Activated T-cell treated with anti-CD3 and anti-CD28 coated beads for 4 hours (primary cell): ENCODE measurements at regions not wholly inside any gene's neighbourhood (a gene's known extent, or its start where the extent isn't known, plus 50 kb on each side); places are given as distances from the start of the nearest gene placed in this dataset.
"Not testable (repeated sequence)": the region's sequence is repeated elsewhere in the genome, so short reads cannot be mapped to it uniquely, and the experiment has no call there.

ENCODE experiments used
- DNase-seq: peaks from one replicate; pipeline ENCODE4 v3.0.0-alpha.2; 2020

DNA sequence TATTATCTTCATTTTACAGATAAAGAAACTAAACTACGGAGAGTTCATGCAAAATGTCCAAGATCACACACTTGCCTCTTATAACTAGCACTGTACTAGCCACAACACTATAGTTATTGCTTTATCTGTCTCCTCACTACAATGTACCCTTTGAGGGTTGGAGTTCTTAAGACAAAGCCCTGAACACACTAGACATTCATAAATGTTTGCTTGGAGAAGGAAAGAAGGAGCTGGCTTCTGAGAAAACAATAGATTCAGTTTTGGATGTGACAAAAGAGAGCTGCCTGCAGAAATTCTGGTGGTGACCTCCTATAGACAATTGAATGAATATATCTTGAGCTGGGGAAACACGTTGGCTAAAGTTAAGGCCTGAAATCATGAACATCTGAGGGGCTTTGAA is 169.9 kb upstream of the ARHGEF26 start:
- DNase-seq: no peak

DNA sequence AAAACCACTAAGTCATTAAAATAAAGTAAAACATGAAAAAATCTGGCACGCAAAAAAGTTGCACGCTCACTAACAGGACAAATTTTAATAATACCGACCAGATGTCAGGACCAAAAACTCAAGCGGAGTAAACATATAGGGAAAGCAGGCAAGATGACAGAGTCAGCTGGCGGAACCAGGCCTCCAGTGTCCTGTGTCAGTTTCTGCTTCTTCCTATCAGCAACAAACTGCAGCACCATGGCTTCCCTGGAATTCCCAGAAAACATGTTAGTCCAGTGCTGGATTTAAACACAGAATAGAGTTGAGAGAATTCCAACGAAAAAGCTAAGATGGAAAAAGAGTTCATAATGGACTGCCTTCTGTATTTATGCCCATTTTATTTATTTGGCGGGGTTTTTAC is 169.1 kb upstream of the ARHGEF26 start:
- DNase-seq: no peak

DNA sequence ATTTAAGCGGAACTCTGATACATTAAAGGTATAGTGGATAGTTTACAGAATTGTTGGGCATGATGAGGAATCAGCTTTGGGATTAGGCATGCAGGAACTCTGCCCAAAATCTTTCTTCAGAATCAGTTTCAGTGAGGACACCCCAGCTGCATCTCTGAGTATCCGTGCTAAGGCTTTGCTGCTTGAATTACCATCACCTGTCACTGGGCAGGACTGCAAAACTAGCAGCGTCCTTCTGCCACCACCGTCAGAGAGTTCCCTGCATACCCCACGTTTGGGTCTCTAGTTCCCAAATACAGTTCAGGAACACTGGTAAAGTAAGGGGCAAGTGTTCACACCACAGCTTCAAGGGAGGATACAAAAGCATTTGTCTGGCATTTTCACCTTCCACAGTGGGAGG is 164.6 kb upstream of the ARHGEF26 start:
- DNase-seq: no peak

DNA sequence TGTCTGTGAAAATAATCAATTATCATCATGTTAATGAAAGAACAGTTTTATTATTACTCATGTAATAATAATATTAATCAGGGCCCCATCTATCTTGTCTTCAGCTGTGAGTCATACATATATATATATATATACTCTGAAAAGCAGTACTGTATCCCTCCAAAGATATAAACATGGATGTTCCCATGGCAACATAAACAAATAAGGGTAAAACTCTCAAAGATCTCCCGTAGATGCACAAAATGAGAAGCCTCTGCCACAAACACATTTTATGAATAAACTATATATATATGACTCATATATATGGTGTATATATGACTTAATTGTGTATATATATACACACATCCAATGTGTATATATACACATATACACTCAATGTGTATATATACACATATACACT is 163.8 kb upstream of the ARHGEF26 start:
- no peak for DNase-seq

DNA sequence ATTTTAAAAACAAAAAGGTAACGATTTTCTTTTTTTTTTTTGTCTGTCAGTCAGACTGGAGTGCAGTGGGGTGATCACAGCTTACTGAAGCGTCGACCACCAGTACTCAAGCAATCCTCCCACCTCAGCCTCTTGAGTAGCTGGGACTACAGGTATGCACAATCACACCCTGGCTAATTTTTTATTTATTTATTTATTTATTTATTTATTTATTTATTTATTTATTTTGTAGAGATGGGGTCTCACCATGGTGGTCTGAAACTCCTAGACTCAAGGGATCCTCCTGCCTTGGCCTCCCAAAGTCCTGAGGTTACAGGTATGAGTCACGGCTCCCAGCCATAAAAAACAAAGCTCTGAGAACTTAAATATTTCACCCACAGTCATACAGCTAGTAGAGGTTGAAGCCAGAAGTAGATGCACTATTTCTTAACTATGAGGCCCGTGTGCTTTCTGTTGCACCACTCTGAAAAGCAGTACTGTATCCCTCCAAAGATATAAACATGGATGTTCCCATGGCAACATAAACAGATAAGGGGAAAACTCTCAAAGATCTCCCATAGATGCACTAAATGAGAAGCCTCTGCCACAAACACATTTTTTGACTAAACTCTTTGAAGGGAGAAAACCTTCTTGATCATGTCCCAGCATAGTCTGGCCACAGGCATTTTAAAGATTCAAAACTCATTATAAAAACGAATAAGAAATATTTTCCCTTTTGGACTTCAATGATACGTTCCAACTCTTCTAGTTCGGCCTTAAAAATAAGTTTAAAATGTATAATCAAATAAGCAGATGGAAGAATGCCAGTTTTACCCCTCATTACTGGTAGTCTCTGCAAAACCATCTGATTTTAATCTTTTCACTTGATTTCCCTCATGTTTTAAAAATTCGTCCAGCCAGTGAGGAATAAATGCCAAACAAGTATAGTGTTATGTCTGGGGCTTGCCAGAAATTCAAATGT is 162.3 kb upstream of the ARHGEF26 start:
- DNase-seq: no peak

DNA sequence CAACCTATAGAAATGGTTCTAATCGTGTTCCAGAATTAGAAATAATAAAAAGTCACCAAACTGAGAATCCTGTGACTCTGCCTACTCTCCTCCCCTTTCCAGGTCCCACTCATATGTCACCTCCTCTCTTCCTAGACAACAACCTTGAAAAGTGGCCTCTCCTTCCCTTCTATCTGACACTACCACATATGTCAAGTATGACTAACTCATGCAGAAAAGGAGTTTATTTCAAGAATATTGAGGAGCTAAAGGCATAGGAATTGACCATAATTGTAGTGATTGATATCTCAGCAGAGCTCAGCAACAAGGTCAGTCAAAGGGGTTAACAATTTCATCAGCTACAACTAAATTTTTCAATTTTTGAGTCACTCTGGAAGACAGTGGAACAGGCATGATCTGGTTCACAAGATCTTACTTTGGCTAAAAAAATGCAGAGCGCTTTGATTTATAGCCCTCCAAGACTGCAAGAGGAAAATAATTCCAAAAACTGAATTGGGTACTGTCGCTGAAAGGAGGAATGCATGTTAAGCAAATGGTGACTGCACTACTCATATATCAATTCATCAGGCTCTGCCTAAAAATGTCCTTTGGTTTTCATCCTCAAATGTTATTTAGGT is 160.6 kb upstream of the ARHGEF26 start:
- DNase-seq: no peak

DNA sequence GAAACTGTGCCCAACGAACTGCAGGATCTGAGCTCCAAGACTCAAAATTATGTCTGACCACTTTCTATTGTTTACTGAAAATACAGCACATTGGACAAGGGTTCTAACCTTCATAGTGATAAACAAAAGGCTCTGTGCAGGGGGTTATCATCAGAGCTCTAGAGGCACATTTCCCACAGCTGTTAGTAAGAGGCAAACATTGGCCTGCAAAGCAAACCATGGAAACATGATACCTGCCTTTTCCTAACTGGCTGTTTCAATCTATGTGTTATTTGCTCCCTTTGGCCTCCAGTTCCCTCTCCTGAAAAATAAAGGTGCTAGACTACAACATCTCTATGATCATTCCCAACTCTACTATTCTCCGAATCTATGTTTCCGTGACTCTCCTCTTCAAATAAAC is 159.7 kb upstream of the ARHGEF26 start:
- DNase-seq: no peak

DNA sequence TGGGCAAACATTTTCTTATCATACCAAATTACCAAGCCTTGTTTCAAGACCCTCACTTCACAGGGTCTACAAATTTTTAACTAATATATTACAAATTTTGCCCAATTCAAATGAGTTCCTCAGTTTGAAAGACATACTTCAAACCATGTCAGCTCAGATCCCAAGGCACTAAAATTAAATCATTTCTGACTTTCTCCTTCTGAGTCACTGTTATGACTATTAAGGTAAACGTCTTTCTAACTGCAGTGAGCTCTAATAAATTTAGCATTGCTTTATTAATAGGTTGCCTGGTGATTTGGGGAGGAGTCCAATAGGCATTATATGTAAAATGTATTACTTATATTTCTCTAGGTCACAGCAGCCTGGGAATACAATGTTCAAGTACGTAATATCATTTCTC is 158.2 kb upstream of the ARHGEF26 start:
- DNase-seq: no peak

DNA sequence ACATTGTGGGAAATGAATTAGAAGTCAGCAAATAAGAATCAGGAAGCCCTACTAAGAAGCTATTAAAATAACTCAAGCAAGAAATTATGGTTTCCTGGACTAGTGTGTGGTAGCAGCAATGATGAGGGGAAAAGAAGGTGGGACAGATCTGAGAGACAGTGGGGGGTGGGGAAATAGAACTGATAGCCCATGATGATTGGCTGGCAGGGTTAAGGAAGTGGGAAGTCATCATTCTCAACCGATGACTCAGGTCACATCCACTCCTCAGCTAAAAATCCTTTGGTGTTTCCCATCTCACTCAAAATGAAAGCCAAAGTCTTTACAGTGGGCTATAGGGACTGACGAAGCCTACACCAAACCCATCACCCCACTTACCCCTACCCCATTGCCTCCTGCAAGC is 153.9 kb upstream of the ARHGEF26 start:
- no peak for DNase-seq

DNA sequence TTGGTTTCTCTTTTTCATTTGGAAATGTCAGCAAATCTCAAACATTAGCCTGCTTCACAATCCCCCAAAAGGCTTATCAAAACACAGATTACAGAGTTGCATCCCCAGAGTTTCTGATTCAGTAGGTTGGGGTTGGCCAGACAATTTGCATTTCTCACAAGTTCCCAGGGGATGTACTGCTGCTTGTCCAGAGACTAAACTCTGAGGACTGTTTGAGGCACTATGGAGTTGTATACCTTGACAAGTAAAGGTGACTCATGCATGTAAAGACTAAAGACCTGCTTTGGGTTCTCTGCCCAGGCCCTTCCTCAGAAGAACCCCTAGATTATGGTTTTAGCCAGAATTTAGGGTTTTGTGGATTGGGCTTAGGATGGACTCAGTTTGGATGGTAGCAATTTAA is 151.1 kb upstream of the ARHGEF26 start:
- no peak for DNase-seq

DNA sequence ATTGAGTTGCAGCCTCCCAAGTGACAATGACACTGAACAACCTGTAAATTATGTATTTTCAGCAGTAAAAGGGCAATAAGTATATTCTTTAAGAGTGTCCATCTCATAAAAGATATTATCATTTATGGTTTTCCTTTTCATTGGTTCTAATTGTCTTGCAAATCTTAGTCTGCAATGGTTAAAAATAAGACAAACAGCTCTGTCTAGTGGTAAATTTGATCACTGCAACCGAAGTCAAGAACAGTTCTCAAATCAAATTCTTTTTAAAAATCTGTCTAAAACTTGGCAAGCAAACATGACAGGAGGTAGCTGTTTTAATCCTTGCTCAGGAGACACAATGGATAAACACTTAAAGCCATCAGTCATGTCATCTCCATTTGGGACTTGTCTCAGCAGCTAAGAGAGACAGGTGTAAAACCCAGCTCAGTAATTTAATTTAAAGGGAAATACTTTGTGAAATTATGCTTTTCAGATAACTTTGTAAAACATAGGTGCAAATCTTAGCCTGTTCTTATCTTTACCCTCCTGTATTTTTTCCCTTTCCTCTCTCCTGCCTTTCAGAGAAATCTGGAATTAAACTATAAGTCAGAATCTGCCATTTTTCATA is 150.3 kb upstream of the ARHGEF26 start:
- DNase-seq: no peak

DNA sequence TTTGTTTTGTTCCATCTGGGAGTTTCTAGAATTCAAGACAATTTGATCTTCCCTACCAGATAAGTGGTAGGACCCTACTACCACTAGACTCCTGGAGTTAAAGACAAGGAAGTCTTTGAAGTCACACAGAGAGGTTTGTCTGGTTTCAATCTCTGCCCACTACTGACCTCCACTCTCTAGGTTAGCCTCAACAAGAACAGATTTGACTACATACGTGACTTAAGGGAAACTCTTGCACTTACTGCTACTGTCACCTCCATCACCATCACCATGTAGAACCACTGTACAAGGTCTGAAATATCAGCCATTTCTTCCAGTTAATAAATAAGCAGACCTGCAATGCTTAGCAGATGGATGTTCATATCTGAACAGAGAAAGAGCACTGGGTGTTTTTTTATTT is 148.3 kb upstream of the ARHGEF26 start:
- DNase-seq: no peak

DNA sequence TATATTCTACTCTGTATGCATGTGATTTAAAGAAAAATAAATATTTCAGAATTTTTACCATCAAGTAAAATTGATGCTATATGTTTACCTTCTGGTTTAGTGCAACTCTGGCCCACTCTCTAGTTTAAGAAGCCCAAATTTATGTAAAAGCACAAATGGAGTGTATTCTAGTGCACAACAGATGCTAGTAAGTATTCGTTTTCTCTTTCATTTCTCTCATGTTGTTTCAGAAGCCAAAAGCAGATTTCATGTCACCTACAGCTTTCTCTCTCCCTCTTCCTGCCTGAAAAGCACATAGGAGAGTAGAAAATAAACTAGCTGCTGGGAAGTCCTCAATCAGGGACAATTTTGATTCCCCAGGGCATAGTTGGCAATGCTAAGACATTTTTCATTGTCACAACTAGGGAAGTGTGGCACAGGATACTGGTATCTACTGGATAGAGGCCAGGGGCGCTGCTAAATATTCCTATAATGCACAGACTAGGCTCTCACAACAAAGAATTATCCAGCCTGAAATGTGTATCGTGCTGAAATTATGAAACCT is 147.4 kb upstream of the ARHGEF26 start:
- DNase-seq: no peak

DNA sequence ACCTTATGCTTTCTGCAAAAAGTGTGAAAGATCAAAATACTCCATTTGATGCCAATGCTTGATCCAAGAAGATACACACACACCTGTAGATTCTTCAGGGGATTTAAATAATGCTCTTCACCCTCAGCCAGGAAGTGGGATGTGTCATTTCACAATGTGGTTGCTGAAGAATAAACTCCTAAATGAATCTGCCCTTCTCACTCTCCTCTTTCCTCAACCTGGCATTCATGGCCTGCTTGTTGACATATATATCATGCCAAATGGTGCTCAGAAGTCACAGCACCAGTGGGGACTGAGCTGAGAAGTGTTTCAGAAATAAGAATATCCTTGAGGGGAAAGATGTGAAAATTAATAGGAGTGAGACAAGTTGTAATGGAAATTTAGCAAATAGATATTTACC is 146.6 kb upstream of the ARHGEF26 start:
- no peak for DNase-seq

DNA sequence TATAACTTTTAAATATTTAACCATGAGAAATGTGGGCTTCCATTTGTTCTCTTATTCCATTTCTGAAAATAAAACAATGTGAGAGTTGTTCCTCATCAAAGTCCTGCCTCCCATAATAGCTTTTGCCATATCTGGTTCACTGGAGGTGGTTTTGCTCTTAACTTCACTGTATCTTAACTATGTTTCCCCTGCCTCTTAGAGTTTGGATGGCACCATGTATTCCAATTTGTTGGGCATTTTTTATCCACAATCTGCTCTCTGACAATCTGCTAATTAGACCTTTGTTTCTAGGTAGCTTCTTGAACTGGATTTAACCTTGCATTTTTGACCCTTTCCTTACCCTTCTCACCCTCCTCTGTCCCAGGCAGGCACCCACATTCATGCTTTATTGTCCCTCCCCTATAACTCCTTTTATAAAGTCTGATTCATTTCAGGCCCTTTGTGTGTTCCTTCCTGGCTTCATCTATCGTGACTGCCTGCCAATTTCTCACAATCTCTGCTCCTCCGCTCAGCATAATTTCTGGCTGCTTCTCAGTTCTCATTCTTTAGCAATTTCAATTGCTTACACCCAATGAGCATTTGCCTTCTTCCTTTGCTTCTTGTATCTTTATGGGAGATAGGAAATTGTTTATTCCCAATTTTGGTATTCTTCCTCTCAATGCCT is 144.2 kb upstream of the ARHGEF26 start:
- DNase-seq: no peak

DNA sequence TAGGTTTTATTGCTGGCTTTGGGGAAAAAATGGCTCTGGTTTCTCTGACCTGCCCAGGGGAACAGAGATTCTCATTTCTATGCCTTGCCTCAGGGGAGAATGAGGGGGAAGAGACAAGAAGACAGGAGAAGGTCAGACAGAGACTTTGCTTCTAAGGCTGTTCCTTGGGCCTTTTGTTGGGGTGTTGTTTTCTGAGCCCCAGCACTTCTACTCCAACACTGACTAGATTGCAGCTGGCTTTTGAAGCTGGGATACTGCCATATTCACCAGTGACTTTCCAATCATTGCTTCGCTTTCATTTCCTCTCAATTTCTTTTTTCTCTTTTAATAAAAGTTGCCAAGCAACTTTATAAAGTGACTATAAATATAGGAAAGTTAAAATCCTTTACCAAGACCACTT is 143.2 kb upstream of the ARHGEF26 start:
- DNase-seq: no peak

DNA sequence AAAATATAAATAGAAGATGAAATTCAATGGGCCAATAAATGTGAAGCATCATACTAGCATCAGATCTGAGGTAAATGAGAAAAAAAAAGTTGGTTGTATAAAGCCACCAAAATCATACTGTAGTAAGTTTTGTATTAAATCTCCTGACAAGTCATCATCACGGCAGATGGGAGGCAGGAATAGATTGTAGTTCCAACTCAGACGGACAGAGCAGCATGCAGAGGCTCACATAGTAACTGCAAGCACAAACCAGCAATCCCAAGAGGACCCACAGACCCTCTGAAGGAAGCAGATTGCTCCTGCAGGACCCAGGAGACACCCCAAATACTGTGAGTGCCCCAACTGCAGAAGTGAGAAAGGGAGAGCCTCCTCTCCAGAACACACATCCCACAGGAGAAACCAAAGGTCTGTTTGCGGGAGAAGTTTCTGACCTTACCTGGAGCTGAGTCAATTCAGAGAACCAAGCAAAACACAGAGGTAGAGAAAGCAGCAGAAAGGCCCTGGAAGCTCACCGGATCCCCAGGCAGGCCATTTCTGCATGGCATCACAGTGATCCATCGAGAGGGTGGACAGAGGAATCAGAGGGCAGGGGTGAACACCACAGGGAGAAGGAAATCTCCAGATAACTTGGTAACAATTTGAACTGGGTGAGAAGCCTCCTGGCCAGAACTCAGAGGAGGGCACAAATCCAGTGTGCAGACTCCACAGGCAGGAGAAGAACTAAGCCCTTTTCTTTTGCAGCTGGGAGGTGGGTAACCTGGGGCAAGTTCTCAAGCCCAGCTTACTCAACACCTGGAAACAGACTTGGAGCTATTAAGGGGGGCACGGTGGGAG is 141.6 kb upstream of the ARHGEF26 start:
- DNase-seq: no peak

DNA sequence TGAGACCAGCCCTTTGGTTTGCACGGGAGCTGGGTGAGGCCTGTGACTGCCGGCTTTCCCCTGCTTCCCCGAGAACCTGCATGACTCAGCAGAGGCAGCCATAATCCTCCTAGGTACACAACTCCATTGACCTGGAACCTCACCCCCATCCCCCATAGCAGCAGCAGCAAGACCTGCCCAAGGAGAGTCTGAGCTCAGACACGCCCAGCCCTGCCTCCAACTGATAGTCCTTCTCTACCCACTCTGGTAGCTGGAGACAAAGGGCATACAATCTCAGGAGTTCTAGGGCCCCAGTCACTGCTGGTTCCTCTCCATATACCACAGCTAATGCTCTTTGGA is 141.0 kb upstream of the ARHGEF26 start:
- DNase-seq: no peak

DNA sequence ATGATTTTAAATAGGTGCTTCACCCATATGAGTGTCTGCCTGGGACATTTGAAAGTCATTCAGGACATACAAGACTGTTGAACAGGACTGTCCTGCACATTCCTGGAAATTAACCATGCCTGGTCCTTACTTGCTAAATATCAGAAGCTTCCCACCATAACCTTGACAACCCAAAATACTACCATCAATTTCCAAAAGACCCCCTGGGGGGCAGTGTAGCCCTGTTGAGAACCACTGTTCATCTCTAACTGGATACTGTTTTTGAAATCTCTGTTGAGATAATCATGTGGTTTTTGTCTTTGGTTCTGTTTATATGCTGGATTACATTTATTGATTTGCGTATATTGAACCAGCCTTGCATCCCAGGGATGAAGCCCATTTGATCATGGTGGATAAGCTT is 123.8 kb upstream of the ARHGEF26 start:
- not testable (repeated sequence) for DNase-seq

DNA sequence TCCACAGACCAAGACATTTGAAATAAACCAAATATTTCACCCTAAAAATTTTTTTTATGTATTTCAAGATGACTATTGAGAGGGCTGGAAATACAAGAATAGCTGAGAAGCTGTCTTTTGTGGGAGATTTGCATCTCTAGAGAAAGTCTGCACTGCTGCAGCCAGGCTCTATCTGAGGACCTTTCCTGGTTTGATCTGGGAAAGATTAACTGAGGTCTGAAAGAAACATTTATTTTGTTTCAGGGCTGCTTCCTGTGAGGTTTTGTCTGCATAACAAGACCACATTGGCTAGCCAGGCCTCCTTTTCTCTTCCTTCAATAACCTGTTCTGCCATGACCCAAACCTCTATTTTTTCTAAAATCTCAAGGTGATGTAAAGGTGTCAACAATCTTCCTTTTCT is 117.5 kb upstream of the ARHGEF26 start:
- no peak for DNase-seq

DNA sequence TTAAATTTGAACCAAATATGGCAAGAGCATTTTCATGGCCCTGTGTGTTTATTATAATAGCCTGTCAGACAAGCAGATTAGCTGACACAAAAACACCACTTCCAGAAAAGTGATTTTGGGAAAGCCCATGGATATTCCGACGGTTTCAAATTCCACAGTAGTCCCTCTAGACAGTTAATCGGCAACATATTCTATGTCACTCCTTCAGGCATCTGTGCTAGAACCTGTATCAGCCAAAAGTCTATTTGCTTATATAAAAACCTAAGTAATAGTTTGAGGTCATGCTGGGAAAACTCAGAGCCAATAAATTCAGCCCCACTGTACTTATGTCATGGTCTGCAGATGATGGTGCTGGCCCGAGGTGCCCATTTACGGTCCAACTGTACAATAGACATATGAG is 110.2 kb upstream of the ARHGEF26 start:
- DNase-seq: no peak

DNA sequence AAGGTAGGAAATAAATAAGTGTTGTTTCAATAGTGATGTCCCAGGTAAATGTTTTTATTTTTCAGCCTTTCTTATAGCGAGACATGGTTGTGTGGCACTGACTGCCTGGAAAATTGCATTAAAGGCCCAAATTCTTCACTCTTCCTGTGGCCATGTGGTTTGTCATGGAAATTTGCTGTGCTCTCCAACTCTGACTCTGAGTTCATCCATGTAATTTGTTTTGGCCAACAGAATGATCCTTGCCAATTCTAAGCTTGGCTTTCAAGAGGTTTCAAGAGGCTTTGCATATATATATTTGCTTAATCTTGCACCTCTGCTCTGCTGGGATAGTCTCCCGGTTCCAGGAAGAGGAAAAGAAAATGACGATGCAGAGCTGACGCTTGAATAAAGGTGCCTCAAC is 107.5 kb upstream of the ARHGEF26 start:
- DNase-seq: no peak

DNA sequence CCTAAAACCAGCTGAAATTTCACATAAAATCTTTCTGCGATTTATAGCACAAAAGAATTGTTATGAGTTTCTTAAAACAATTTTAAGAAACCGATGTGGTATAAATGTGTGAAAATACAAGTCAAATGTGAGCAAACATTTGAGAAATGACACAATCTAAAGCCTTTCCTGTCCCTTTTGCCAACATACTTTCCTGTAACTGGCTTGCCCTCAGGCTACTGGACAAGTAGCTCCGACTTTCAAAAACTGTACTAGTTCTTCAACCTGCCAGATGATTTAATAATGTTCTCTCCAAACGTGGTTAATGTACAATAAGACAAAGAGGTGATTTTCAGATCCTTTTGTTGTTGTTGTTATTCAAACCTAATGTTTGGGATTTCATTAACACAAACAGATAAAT is 105.9 kb upstream of the ARHGEF26 start:
- no peak for DNase-seq
